CD4-positive, alpha-beta T cell (primary cell): ENCODE measurements at regions not wholly inside any gene's neighbourhood (a gene's known extent, or its start where the extent isn't known, plus 50 kb on each side); places are given as distances from the start of the nearest gene placed in this dataset.

Experiments
- ATAC-seq: fragments of 200-7000 bp; cut with Tn5 transposase; one replicate; pipeline ENCODE4 v1.10.0; 2022; ENCODE audit warnings: mild to moderate bottlenecking; ENCODE audit not compliant: poor library complexity
- CTCF ChIA-PET: fragments of 350-600 bp; sonication (Branson Sonifier 250); formaldehyde crosslinking; loops from one replicate; lab custom pipeline; 2021; ENCODE audit warnings: antibody characterized with exemption, inconsistent platforms; lab: Charles Lee
- POLR2A ChIA-PET: fragments of 350-600 bp; sonication (Branson Sonifier 250); formaldehyde crosslinking; loops from one replicate; lab custom pipeline; 2021; ENCODE audit warnings: antibody characterized with exemption, inconsistent platforms; lab: Charles Lee
- DNase-seq, 14 experiments: peaks; one replicate each; pipeline ENCODE4 v3.0.0-alpha.2; 2013 to 2020; ENCODE audit warnings: mixed read lengths in 2 of 14
- H3K27ac ChIP-seq, 2 donors: one replicate each; pipeline versions ENCODE4 v1.5.1 to v1.7.0; 2013; ENCODE audit warnings: low read length in 2 of 2, low read depth in 1 of 2, mild to moderate bottlenecking in 1 of 2
- H3K27me3 ChIP-seq, 2 experiments: 1 replicate in 1 of 2; 2 replicates in 1 of 2; pipeline versions ENCODE4 v1.6.1 to v1.7.0; 2013; ENCODE audit warnings: low read length in 2 of 2, control low read depth in 1 of 2, mild to moderate bottlenecking in 1 of 2, moderate library complexity in 1 of 2; ENCODE audit not compliant: insufficient read depth in 2 of 2, control insufficient read depth in 1 of 2
- H3K36me3 ChIP-seq: one replicate; pipeline ENCODE4 v1.6.1; 2013; ENCODE audit warnings: low read length, control low read depth; ENCODE audit not compliant: insufficient read depth
- H3K4me1 ChIP-seq: one replicate; pipeline ENCODE4 v1.6.1; 2013; ENCODE audit warnings: low read length, control low read depth; ENCODE audit not compliant: insufficient read depth
- H3K4me3 ChIP-seq: one replicate; pipeline ENCODE4 v1.5.1; 2013; ENCODE audit warnings: mild to moderate bottlenecking, low read length, moderate library complexity
- H3K9me3 ChIP-seq, 2 experiments: 1 replicate in 1 of 2; 2 replicates in 1 of 2; pipeline versions ENCODE4 v1.6.1 to v1.7.0; 2013; ENCODE audit warnings: low read length in 2 of 2, mild to moderate bottlenecking in 2 of 2, control low read depth in 1 of 2, moderate library complexity in 1 of 2; ENCODE audit not compliant: control insufficient read depth in 1 of 2, insufficient read depth in 1 of 2
- H3K27ac Mint-ChIP-seq: one replicate; pipeline ENCODE4 v1.8.0; 2020; ENCODE audit warnings: mixed read lengths
- H3K27me3 Mint-ChIP-seq: one replicate; pipeline ENCODE4 v1.8.0; 2021; ENCODE audit warnings: mixed read lengths
- H3K36me3 Mint-ChIP-seq: one replicate; pipeline ENCODE4 v1.8.0; 2021; ENCODE audit warnings: low read depth, mixed read lengths
- H3K4me1 Mint-ChIP-seq: one replicate; pipeline ENCODE4 v1.8.0; 2021; ENCODE audit warnings: low read depth, mixed read lengths
- H3K4me3 Mint-ChIP-seq: one replicate; pipeline ENCODE4 v1.8.0; 2020; ENCODE audit warnings: mild to moderate bottlenecking, mixed read lengths
- H3K9me3 Mint-ChIP-seq: one replicate; pipeline ENCODE4 v1.8.0; 2020; ENCODE audit warnings: mixed read lengths
- intact Hi-C, 2 experiments: fragments of 100-400 bp; cut with DNase I in 1 of 2; cut with micrococcal nuclease in 1 of 2; formaldehyde crosslinking; loops; one replicate each; pipeline versions ENCODE4 v1.15.1 to v1.9.0; 2023 to 2025; cut with DNase I, micrococcal nuclease
- TF ChIP-seq, protein P1 (sequence below): fragments of 200-600 bp; IDR thresholded peaks from one replicate; pipeline ENCODE4 v1.8.0; 2022; ENCODE audit warnings: antibody characterized with exemption, mild to moderate bottlenecking

DNA sequence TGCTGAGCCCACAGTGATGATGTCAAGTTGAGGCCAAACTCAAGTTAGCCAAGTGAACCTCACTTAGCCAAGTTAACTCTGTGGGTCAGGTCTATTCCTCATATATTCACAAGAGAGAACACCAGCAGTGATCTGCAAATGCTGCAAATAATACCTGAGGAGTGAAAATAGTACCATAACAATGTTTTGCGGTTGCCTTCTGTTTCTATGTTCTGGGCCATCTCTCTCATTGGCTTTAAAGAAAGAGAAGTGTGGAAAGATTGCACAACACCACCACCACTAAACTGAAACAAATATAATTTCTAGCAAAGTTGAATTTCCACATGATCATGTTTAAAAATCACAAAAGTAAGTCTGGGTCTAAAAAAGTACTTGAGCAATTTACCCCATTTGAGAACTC, 211.1 kb upstream of the GALNT5 start:
- POLR2A ChIA-PET: no interaction called here
- Histone ChIP-seq H3K4me3 (no peak overlapping the region), H3K27ac (no peak overlapping the region), H3K4me1 (no peaks in the 10 kb centered on the region), H3K27me3 (no peaks in the 10 kb centered on the region), H3K9me3 (no peaks in the 10 kb centered on the region), H3K36me3 (no peaks in the 10 kb centered on the region)
- no peaks in the 10 kb centered on the region for H3K27me3 Mint-ChIP-seq
- TF ChIP-seq, protein P1, sequence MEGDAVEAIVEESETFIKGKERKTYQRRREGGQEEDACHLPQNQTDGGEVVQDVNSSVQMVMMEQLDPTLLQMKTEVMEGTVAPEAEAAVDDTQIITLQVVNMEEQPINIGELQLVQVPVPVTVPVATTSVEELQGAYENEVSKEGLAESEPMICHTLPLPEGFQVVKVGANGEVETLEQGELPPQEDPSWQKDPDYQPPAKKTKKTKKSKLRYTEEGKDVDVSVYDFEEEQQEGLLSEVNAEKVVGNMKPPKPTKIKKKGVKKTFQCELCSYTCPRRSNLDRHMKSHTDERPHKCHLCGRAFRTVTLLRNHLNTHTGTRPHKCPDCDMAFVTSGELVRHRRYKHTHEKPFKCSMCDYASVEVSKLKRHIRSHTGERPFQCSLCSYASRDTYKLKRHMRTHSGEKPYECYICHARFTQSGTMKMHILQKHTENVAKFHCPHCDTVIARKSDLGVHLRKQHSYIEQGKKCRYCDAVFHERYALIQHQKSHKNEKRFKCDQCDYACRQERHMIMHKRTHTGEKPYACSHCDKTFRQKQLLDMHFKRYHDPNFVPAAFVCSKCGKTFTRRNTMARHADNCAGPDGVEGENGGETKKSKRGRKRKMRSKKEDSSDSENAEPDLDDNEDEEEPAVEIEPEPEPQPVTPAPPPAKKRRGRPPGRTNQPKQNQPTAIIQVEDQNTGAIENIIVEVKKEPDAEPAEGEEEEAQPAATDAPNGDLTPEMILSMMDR: no peak
- ATAC-seq (no peak), DNase-seq (no peak)
- H3K4me1 Mint-ChIP-seq: no peaks in the 10 kb centered on the region
- no peak overlapping the region for H3K4me3 Mint-ChIP-seq
- H3K36me3 Mint-ChIP-seq: no peaks in the 10 kb centered on the region
- H3K9me3 Mint-ChIP-seq: no peaks in the 10 kb centered on the region
- no peak overlapping the region for H3K27ac Mint-ChIP-seq
- intact Hi-C loops: no loop called here
- CTCF ChIA-PET: no interaction called here

DNA sequence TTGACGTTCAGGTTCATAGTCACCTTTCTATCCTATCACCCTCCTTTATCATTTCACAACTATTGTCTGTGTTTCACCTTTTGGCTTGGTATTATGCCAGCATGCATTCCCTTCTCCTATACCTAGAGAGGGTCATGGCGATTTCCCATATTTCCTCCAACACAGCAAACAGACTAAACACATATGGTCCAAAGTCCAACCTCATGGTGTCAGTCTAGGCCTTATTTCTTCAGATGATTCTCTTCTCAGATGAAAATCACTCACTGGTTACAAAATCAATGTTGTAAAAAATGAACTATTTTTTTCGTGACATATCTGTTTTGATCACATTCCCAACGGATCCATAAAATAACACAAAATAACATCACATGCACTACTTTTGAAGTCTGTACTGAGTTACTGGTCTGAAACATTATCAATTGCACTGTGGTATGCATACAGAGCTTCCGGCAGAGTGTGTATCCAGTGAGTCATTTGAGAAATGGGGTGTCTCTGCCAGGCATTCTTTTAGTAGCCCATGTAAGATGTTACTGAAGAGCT, 204.8 kb upstream of the GALNT5 start:
- Mint-ChIP-seq H3K27me3 (peaks cover 3% of the 10 kb centered on the region), H3K9me3 (no peaks in the 10 kb centered on the region), H3K27ac (no peak overlapping the region), H3K4me1 (no peaks in the 10 kb centered on the region), H3K4me3 (no peak overlapping the region), H3K36me3 (no peaks in the 10 kb centered on the region)
- Histone ChIP-seq H3K27me3 (no peaks in the 10 kb centered on the region), H3K4me1 (no peaks in the 10 kb centered on the region), H3K4me3 (no peak overlapping the region), H3K9me3 (no peaks in the 10 kb centered on the region), H3K27ac (no peak overlapping the region), H3K36me3 (no peaks in the 10 kb centered on the region)
- ATAC-seq (no peak), DNase-seq (no peak)
- intact Hi-C loops: loop anchor here in 1 of 2 experiments (10.0 kb wide), 1 partner anchor 1678 kb away; no protein-coding TSS in a partner anchor
- ChIA-PET CTCF (no interaction called here), POLR2A (no interaction called here)
- TF ChIP-seq, protein P1: no peak

DNA sequence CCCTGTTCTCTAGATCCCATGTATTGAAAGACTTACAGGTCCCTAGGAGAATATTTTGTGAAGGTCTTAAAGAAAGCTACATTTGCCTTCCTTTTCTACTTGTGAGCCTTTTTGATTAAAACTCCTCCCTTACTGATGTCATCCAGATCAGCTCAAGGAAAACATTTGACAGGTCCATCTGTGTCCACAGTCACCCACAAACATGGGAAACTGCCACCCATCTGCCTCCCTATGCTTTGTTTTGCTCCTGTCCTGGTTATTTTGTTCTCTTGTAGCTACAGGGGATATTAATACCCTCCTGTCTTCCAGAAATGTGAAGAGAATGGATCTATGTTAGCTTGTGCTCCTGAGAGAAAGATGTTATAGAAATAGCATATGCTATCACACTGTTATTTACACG, 203.6 kb upstream of the GALNT5 start:
- intact Hi-C loops: loop anchor here in 1 of 2 experiments (10.0 kb wide), 1 partner anchor 1679 kb away; no protein-coding TSS in a partner anchor

More for the DNA sequence above, 203.6 kb upstream of the GALNT5 start:
- Histone ChIP-seq H3K27ac (no peak overlapping the region), H3K36me3 (no peaks in the 10 kb centered on the region), H3K27me3 (no peaks in the 10 kb centered on the region), H3K4me1 (no peaks in the 10 kb centered on the region), H3K9me3 (no peaks in the 10 kb centered on the region), H3K4me3 (no peak overlapping the region)
- TF ChIP-seq, protein P1: no peak
- Mint-ChIP-seq H3K36me3 (no peaks in the 10 kb centered on the region), H3K27me3 (peaks cover 8% of the 10 kb centered on the region), H3K9me3 (no peaks in the 10 kb centered on the region), H3K4me3 (no peak overlapping the region), H3K27ac (no peak overlapping the region), H3K4me1 (no peaks in the 10 kb centered on the region)
- ChIA-PET CTCF (no interaction called here), POLR2A (no interaction called here)
- DNase-seq (no peak), ATAC-seq (no peak)
